ENCODE measurements at regions not wholly inside any gene's neighbourhood (a gene's known extent, or its start where the extent isn't known, plus 50 kb on each side); places are given as distances from the start of the nearest gene placed in this dataset.

DNA sequence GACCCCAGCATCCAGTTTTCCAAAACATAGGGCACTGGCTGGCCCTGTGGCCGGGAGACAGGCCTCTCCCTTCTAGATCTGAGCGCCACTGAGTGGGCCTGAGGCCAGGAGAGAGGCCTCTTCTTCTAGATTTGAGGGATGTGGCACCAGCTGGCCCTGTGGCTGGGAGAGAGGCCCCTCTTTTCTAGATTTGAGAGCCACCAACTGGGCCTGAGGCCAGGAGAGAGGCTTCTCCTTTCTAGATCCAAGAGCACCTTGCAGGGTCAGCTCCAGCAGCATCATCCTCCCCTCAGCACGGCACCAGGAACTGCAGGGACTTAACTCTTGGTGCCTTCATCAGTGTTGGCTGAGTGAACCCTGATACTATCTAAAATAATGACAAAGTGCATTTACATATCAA lies 114.3 kb upstream of the ALKAL2 start:
- Histone ChIP-seq H3K4me1 (no peaks in the 10 kb centered on the region), H3K9me3 (no peaks in the 10 kb centered on the region), H3K4me3 (no peak overlapping the region), H3K27me3 (peaks cover 5% of the 10 kb centered on the region), H3K27ac (no peak overlapping the region), H3K36me3 (no peaks in the 10 kb centered on the region)
- TF ChIP-seq, protein P1, sequence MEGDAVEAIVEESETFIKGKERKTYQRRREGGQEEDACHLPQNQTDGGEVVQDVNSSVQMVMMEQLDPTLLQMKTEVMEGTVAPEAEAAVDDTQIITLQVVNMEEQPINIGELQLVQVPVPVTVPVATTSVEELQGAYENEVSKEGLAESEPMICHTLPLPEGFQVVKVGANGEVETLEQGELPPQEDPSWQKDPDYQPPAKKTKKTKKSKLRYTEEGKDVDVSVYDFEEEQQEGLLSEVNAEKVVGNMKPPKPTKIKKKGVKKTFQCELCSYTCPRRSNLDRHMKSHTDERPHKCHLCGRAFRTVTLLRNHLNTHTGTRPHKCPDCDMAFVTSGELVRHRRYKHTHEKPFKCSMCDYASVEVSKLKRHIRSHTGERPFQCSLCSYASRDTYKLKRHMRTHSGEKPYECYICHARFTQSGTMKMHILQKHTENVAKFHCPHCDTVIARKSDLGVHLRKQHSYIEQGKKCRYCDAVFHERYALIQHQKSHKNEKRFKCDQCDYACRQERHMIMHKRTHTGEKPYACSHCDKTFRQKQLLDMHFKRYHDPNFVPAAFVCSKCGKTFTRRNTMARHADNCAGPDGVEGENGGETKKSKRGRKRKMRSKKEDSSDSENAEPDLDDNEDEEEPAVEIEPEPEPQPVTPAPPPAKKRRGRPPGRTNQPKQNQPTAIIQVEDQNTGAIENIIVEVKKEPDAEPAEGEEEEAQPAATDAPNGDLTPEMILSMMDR (IDR thresholded peaks at IDR 0.05), result no peak
- DNase-seq, result no peak
- no peak for ATAC-seq
- intact Hi-C loops (cut with DNase I), result no loop called here

GRCh38 chr2:401019-401679 lies 113.3 kb upstream of the ALKAL2 start:
- ATAC-seq, result no peak
- H3K36me3 ChIP-seq, result no peaks in the 10 kb centered on the region
- no peaks in the 10 kb centered on the region for H3K27me3 ChIP-seq
- no peaks in the 10 kb centered on the region for H3K4me1 ChIP-seq
- no peak for DNase-seq
- H3K27ac ChIP-seq, result no peak overlapping the region
- intact Hi-C loops (cut with DNase I), result no loop called here
- TF ChIP-seq, protein P1 (IDR thresholded peaks at IDR 0.05), result no peak
- no peaks in the 10 kb centered on the region for H3K9me3 ChIP-seq
- H3K4me3 ChIP-seq, result no peak overlapping the region

DNA sequence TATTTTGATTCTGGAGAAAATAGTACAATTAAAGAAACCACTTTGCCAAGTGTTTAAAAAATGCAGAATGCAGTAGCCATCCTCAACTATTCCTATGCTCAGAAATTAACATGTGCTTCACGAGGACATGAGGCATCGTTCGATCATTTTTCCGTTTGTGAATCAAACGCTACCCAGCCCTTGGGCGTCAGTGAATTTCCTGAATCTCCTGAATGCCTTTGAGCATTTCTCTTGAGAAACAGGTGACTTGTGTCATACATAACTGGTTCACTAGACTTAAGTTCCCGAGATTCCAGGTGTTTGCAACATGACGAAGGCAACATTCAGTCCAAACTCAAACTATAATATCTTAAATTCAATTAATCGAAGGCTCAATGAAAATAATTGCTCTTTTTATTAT lies 110.0 kb upstream of the ALKAL2 start:
- intact Hi-C loops (cut with DNase I), result no loop called here
- no peaks in the 10 kb centered on the region for H3K27me3 ChIP-seq
- no peak overlapping the region for H3K4me3 ChIP-seq
- no peak for ATAC-seq
- TF ChIP-seq, protein P1 (IDR thresholded peaks at IDR 0.05), result no peak
- H3K4me1 ChIP-seq, result no peaks in the 10 kb centered on the region
- H3K9me3 ChIP-seq, result no peaks in the 10 kb centered on the region
- no peaks in the 10 kb centered on the region for H3K36me3 ChIP-seq
- DNase-seq, result no peak
- H3K27ac ChIP-seq, result no peak overlapping the region

- intact Hi-C loops (cut with DNase I), result no loop called here
- Histone ChIP-seq H3K36me3 (no peaks in the 10 kb centered on the region), H3K4me1 (no peaks in the 10 kb centered on the region), H3K9me3 (no peaks in the 10 kb centered on the region), H3K27ac (no peak overlapping the region), H3K27me3 (no peaks in the 10 kb centered on the region), H3K4me3 (no peak overlapping the region)
- DNase-seq, result no peak
- no peak for ATAC-seq
- TF ChIP-seq, protein P1 (IDR thresholded peaks at IDR 0.05), result no peak
Measured at GRCh38 chr2:397521-397920, 109.6 kb upstream of the ALKAL2 start.

GRCh38 chr2:396903-397302 lies 109.0 kb upstream of the ALKAL2 start:
- intact Hi-C loops (cut with DNase I), result no loop called here
- Histone ChIP-seq H3K4me1 (no peaks in the 10 kb centered on the region), H3K36me3 (no peaks in the 10 kb centered on the region), H3K27ac (no peak overlapping the region), H3K9me3 (no peaks in the 10 kb centered on the region), H3K27me3 (no peaks in the 10 kb centered on the region), H3K4me3 (no peak overlapping the region)
- TF ChIP-seq, protein P1 (IDR thresholded peaks at IDR 0.05), result no peak
- DNase-seq (no peak), ATAC-seq (no peak)

- Histone ChIP-seq H3K27me3 (no peaks in the 10 kb centered on the region), H3K4me3 (no peak overlapping the region), H3K4me1 (no peaks in the 10 kb centered on the region), H3K9me3 (no peaks in the 10 kb centered on the region), H3K27ac (no peak overlapping the region), H3K36me3 (no peaks in the 10 kb centered on the region)
- DNase-seq (no peak), ATAC-seq (no peak)
- TF ChIP-seq, protein P1 (IDR thresholded peaks at IDR 0.05), result no peak
- intact Hi-C loops (cut with DNase I), result no loop called here
Measured at GRCh38 chr2:395886-396285, 108.0 kb upstream of the ALKAL2 start.

All from upper lobe of right lung (tissue), 1 donor.